ENCODE measurements at regions not wholly inside any gene's neighbourhood (a gene's known extent, or its start where the extent isn't known, plus 50 kb on each side); places are given as distances from the start of the nearest gene placed in this dataset.

GRCh38 chr2:144229296-144229695 is 290.6 kb downstream of the ZEB2 start:
- Histone ChIP-seq H3K27me3 (no peaks in the 10 kb centered on the region), H3K27ac (no peak overlapping the region), H3K36me3 (replicated peaks in 1 of 2; ENCODE audit: insufficient read depth in 1 of 2, low read depth in 2 of 2) (no peaks in the 10 kb centered on the region), H3K9me3 (no peaks in the 10 kb centered on the region), H3K4me3 (no peak overlapping the region), H3K4me1 (peaks cover 13% of the 10 kb centered on the region)
- ATAC-seq (no peak), DNase-seq (no peak)
- intact Hi-C loops (cut with DNase I) = no loop called here
- WGBS, 2 donors = 91 to 100% methylated on average over 1 of the region's 1 CpG
- TF ChIP-seq POLR2A (IDR thresholded peaks at IDR 0.05) = no peak
- TF ChIP-seq, protein P1, sequence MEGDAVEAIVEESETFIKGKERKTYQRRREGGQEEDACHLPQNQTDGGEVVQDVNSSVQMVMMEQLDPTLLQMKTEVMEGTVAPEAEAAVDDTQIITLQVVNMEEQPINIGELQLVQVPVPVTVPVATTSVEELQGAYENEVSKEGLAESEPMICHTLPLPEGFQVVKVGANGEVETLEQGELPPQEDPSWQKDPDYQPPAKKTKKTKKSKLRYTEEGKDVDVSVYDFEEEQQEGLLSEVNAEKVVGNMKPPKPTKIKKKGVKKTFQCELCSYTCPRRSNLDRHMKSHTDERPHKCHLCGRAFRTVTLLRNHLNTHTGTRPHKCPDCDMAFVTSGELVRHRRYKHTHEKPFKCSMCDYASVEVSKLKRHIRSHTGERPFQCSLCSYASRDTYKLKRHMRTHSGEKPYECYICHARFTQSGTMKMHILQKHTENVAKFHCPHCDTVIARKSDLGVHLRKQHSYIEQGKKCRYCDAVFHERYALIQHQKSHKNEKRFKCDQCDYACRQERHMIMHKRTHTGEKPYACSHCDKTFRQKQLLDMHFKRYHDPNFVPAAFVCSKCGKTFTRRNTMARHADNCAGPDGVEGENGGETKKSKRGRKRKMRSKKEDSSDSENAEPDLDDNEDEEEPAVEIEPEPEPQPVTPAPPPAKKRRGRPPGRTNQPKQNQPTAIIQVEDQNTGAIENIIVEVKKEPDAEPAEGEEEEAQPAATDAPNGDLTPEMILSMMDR (IDR thresholded peaks at IDR 0.05) = no peak

GRCh38 chr2:144227427-144228105 is 292.4 kb downstream of the ZEB2 start:
- H3K27ac ChIP-seq = no peak overlapping the region
- no peak overlapping the region for H3K4me3 ChIP-seq
- peaks cover 13% of the 10 kb centered on the region for H3K4me1 ChIP-seq
- H3K36me3 ChIP-seq (replicated peaks in 1 of 2; ENCODE audit: insufficient read depth in 1 of 2, low read depth in 2 of 2) = no peaks in the 10 kb centered on the region
- ATAC-seq = no peak
- 93 to 95% methylated on average over 2 of the region's 2 CpGs for WGBS, 2 donors
- no peak for DNase-seq
- H3K27me3 ChIP-seq = no peaks in the 10 kb centered on the region
- intact Hi-C loops (cut with DNase I) = no loop called here
- TF ChIP-seq, protein P1 (IDR thresholded peaks at IDR 0.05) = no peak
- TF ChIP-seq POLR2A (IDR thresholded peaks at IDR 0.05) = no peak
- no peaks in the 10 kb centered on the region for H3K9me3 ChIP-seq

DNA sequence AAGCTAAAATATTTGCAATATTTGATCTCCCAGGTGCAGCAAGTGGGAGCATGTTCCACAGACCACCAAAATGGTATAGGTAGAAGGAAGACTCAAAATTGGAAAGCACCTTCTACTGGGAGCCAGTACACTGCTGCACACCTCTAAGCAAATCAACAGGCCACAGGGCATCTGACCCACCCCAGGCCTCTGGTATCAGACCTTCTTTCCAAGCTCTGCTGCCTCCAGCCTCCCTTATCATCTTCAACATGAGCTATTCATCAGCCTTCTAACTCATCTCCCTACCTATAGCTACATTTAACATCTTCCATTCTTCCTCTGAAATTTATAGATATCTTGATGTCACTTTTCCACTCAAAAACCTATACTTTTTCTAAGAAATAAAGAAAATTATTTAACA is 294.8 kb downstream of the ZEB2 start:
- Histone ChIP-seq H3K27ac (no peak overlapping the region), H3K4me3 (no peak overlapping the region), H3K36me3 (replicated peaks in 1 of 2; ENCODE audit: insufficient read depth in 1 of 2, low read depth in 2 of 2) (no peaks in the 10 kb centered on the region), H3K9me3 (no peaks in the 10 kb centered on the region), H3K27me3 (no peaks in the 10 kb centered on the region), H3K4me1 (no peaks in the 10 kb centered on the region)
- DNase-seq (no peak), ATAC-seq (no peak)
- TF ChIP-seq, protein P1 (IDR thresholded peaks at IDR 0.05) = no peak
- TF ChIP-seq POLR2A (IDR thresholded peaks at IDR 0.05) = no peak
- intact Hi-C loops (cut with DNase I) = no loop called here

GRCh38 chr2:144224472-144224871 is 295.4 kb downstream of the ZEB2 start:
- ATAC-seq (no peak), DNase-seq (no peak)
- H3K4me1 ChIP-seq = no peaks in the 10 kb centered on the region
- no peaks in the 10 kb centered on the region for H3K9me3 ChIP-seq
- no peak overlapping the region for H3K27ac ChIP-seq
- no peaks in the 10 kb centered on the region for H3K36me3 ChIP-seq (replicated peaks in 1 of 2; ENCODE audit: insufficient read depth in 1 of 2, low read depth in 2 of 2)
- WGBS, 2 donors = 87 to 91% methylated on average over 3 of the region's 3 CpGs
- no peaks in the 10 kb centered on the region for H3K27me3 ChIP-seq
- TF ChIP-seq, protein P1 (IDR thresholded peaks at IDR 0.05) = no peak
- TF ChIP-seq POLR2A (IDR thresholded peaks at IDR 0.05) = no peak
- intact Hi-C loops (cut with DNase I) = no loop called here
- H3K4me3 ChIP-seq = no peak overlapping the region

GRCh38 chr2:144219979-144220378 is 299.9 kb downstream of the ZEB2 start:
- H3K27me3 ChIP-seq = no peaks in the 10 kb centered on the region
- TF ChIP-seq POLR2A (IDR thresholded peaks at IDR 0.05) = no peak
- TF ChIP-seq, protein P1 (IDR thresholded peaks at IDR 0.05) = no peak
- H3K4me3 ChIP-seq = no peak overlapping the region
- intact Hi-C loops (cut with DNase I) = no loop called here
- peaks cover 15% of the 10 kb centered on the region for H3K4me1 ChIP-seq
- 93% methylated on average over 1 of the region's 1 CpG for WGBS, 2 donors
- H3K27ac ChIP-seq = no peak overlapping the region
- ATAC-seq (no peak), DNase-seq (no peak)
- no peaks in the 10 kb centered on the region for H3K9me3 ChIP-seq
- H3K36me3 ChIP-seq (replicated peaks in 1 of 2; ENCODE audit: insufficient read depth in 1 of 2, low read depth in 2 of 2) = no peaks in the 10 kb centered on the region
